Natural killer cell treated with Interleukin-12 subunit alpha and Interleukin-12 subunit beta and Interleukin-15 and Interleukin-18, amount 100 ng/mL, for 72 hours (primary cell): ENCODE measurements at regions not wholly inside any gene's neighbourhood (a gene's known extent, or its start where the extent isn't known, plus 50 kb on each side); places are given as distances from the start of the nearest gene placed in this dataset.

Experiments
- ATAC-seq, 2 donors: fragments of 150-1000 bp; cut with Tn5 transposase in 1 of 2; sonication (Bioruptor Pico), chemical (Tn5 transposase) in 1 of 2; 2 replicates each; pipeline ENCODE4 v1.10.0; 2021
- DNase-seq: peaks from one replicate; pipeline ENCODE4 v3.0.0; 2022; ENCODE audit warnings: low spot score
- H3K27ac Mint-ChIP-seq, 2 donors: 1 replicate in 1 of 2; 2 replicates in 1 of 2; pipeline ENCODE4 v1.8.0; 2022; ENCODE audit warnings: mixed read lengths in 2 of 2, mild to moderate bottlenecking in 1 of 2, moderate library complexity in 1 of 2
- H3K27me3 Mint-ChIP-seq, 2 donors: 1 replicate in 1 of 2; 2 replicates in 1 of 2; pipeline ENCODE4 v1.8.0; 2022; ENCODE audit warnings: mixed read lengths in 2 of 2
- H3K36me3 Mint-ChIP-seq: one replicate; pipeline ENCODE4 v1.8.0; 2022; ENCODE audit warnings: mixed read lengths
- H3K4me1 Mint-ChIP-seq, 2 donors: 1 replicate in 1 of 2; 2 replicates in 1 of 2; pipeline ENCODE4 v1.8.0; 2022; ENCODE audit warnings: low read depth in 2 of 2, mixed read lengths in 2 of 2, mild to moderate bottlenecking in 1 of 2
- H3K4me3 Mint-ChIP-seq: one replicate; pipeline ENCODE4 v1.8.0; 2022; ENCODE audit warnings: mixed read lengths
- H3K9me3 Mint-ChIP-seq: 2 replicates; pipeline ENCODE4 v1.8.0; 2022; ENCODE audit warnings: mixed read lengths

- H3K4me3 Mint-ChIP-seq = no peak overlapping the region
- no peak overlapping the region for H3K27ac Mint-ChIP-seq
- no peak for ATAC-seq
- no peaks in the 10 kb centered on the region for H3K36me3 Mint-ChIP-seq
- H3K9me3 Mint-ChIP-seq = no peaks in the 10 kb centered on the region
- peaks cover 0 to 2% of the 10 kb centered on the region in 2 donors for H3K4me1 Mint-ChIP-seq
- no peak for DNase-seq
- peaks cover 11 to 21% of the 10 kb centered on the region in 2 donors for H3K27me3 Mint-ChIP-seq
Observed at GRCh38 chr22:48226026-48227013, 1463.9 kb downstream of the TBC1D22A start.

GRCh38 chr22:48224332-48224731 is 1461.9 kb downstream of the TBC1D22A start:
- no peak for ATAC-seq

GRCh38 chr22:48223488-48224190 is 1461.2 kb downstream of the TBC1D22A start:
- ATAC-seq = no peak
- H3K36me3 Mint-ChIP-seq = no peaks in the 10 kb centered on the region

More at GRCh38 chr22:48224332-48224731, 1461.9 kb downstream of the TBC1D22A start:
- H3K36me3 Mint-ChIP-seq = no peaks in the 10 kb centered on the region
- H3K4me3 Mint-ChIP-seq = no peak overlapping the region
- peaks cover 0 to 2% of the 10 kb centered on the region in 2 donors for H3K4me1 Mint-ChIP-seq
- no peak overlapping the region for H3K27ac Mint-ChIP-seq
- no peaks in the 10 kb centered on the region for H3K9me3 Mint-ChIP-seq
- DNase-seq = no peak
- H3K27me3 Mint-ChIP-seq = peaks cover 28 to 29% of the 10 kb centered on the region in 2 donors

GRCh38 chr22:48222742-48223487 is 1460.5 kb downstream of the TBC1D22A start:
- H3K4me1 Mint-ChIP-seq = peaks cover 0 to 2% of the 10 kb centered on the region in 2 donors
- H3K27me3 Mint-ChIP-seq = peaks cover 32 to 41% of the 10 kb centered on the region in 2 donors
- no peaks in the 10 kb centered on the region for H3K36me3 Mint-ChIP-seq
- no peak overlapping the region for H3K4me3 Mint-ChIP-seq
- DNase-seq (no peak), ATAC-seq (peak in 1 of 2 donors; percentile 20)
- H3K9me3 Mint-ChIP-seq = no peaks in the 10 kb centered on the region
- no peak overlapping the region for H3K27ac Mint-ChIP-seq

More at GRCh38 chr22:48223488-48224190, 1461.2 kb downstream of the TBC1D22A start:
- no peak for DNase-seq
- Mint-ChIP-seq H3K27me3 (peaks cover 30 to 34% of the 10 kb centered on the region in 2 donors), H3K4me1 (peaks cover 0 to 2% of the 10 kb centered on the region in 2 donors), H3K9me3 (no peaks in the 10 kb centered on the region), H3K27ac (no peak overlapping the region), H3K4me3 (no peak overlapping the region)

GRCh38 chr22:48218889-48219420 is 1456.5 kb downstream of the TBC1D22A start:
- DNase-seq (no peak), ATAC-seq (no peak)
- Mint-ChIP-seq H3K4me3 (no peak overlapping the region), H3K36me3 (no peaks in the 10 kb centered on the region), H3K27me3 (peaks cover 43 to 60% of the 10 kb centered on the region in 2 donors), H3K4me1 (no peaks in the 10 kb centered on the region), H3K9me3 (no peaks in the 10 kb centered on the region), H3K27ac (no peak overlapping the region)

GRCh38 chr22:48217596-48217995 is 1455.1 kb downstream of the TBC1D22A start:
- ATAC-seq = no peak
- H3K4me3 Mint-ChIP-seq = no peak overlapping the region
- no peaks in the 10 kb centered on the region for H3K36me3 Mint-ChIP-seq
- no peaks in the 10 kb centered on the region for H3K9me3 Mint-ChIP-seq
- H3K27me3 Mint-ChIP-seq = peaks cover 44 to 64% of the 10 kb centered on the region in 2 donors
- DNase-seq = no peak
- H3K27ac Mint-ChIP-seq = no peak overlapping the region
- H3K4me1 Mint-ChIP-seq = no peaks in the 10 kb centered on the region

GRCh38 chr22:48212727-48213126 is 1450.3 kb downstream of the TBC1D22A start:
- no peaks in the 10 kb centered on the region for H3K4me1 Mint-ChIP-seq
- no peak for ATAC-seq
- DNase-seq = no peak
- no peak overlapping the region for H3K4me3 Mint-ChIP-seq
- H3K36me3 Mint-ChIP-seq = no peaks in the 10 kb centered on the region
- H3K27me3 Mint-ChIP-seq = peaks cover 21 to 35% of the 10 kb centered on the region in 2 donors
- H3K27ac Mint-ChIP-seq = no peak overlapping the region
- H3K9me3 Mint-ChIP-seq = no peaks in the 10 kb centered on the region

- Mint-ChIP-seq H3K4me3 (no peak overlapping the region), H3K36me3 (no peaks in the 10 kb centered on the region), H3K27ac (no peak overlapping the region), H3K9me3 (no peaks in the 10 kb centered on the region), H3K27me3 (peaks cover 18 to 35% of the 10 kb centered on the region in 2 donors), H3K4me1 (no peaks in the 10 kb centered on the region)
- DNase-seq (no peak), ATAC-seq (no peak)
Observed at GRCh38 chr22:48210812-48211211, 1448.4 kb downstream of the TBC1D22A start.

GRCh38 chr22:48210198-48210580 is 1447.7 kb downstream of the TBC1D22A start:
- H3K4me1 Mint-ChIP-seq = no peaks in the 10 kb centered on the region
- no peak for ATAC-seq
- H3K36me3 Mint-ChIP-seq = no peaks in the 10 kb centered on the region
- no peaks in the 10 kb centered on the region for H3K9me3 Mint-ChIP-seq
- no peak overlapping the region for H3K4me3 Mint-ChIP-seq
- DNase-seq = no peak
- H3K27me3 Mint-ChIP-seq = peaks cover 17 to 37% of the 10 kb centered on the region in 2 donors
- no peak overlapping the region for H3K27ac Mint-ChIP-seq

GRCh38 chr22:48209473-48210197 is 1447.2 kb downstream of the TBC1D22A start:
- ATAC-seq = no peak

GRCh38 chr22:48208894-48209293 is 1446.4 kb downstream of the TBC1D22A start:
- H3K9me3 Mint-ChIP-seq = no peaks in the 10 kb centered on the region
- no peak for ATAC-seq
- H3K27ac Mint-ChIP-seq = no peak overlapping the region

More at GRCh38 chr22:48209473-48210197, 1447.2 kb downstream of the TBC1D22A start:
- no peaks in the 10 kb centered on the region for H3K9me3 Mint-ChIP-seq
- H3K27me3 Mint-ChIP-seq = peaks cover 17 to 37% of the 10 kb centered on the region in 2 donors
- no peak overlapping the region for H3K4me3 Mint-ChIP-seq
- no peak for DNase-seq
- no peaks in the 10 kb centered on the region for H3K36me3 Mint-ChIP-seq
- H3K27ac Mint-ChIP-seq = no peak overlapping the region
- H3K4me1 Mint-ChIP-seq = no peaks in the 10 kb centered on the region

GRCh38 chr22:48207919-48208535 is 1445.6 kb downstream of the TBC1D22A start:
- H3K4me1 Mint-ChIP-seq = no peaks in the 10 kb centered on the region
- H3K27ac Mint-ChIP-seq = no peak overlapping the region
- H3K4me3 Mint-ChIP-seq = no peak overlapping the region

More at GRCh38 chr22:48208894-48209293, 1446.4 kb downstream of the TBC1D22A start:
- Mint-ChIP-seq H3K36me3 (no peaks in the 10 kb centered on the region), H3K4me3 (no peak overlapping the region), H3K4me1 (no peaks in the 10 kb centered on the region), H3K27me3 (peaks cover 10 to 34% of the 10 kb centered on the region in 2 donors)
- no peak for DNase-seq

More at GRCh38 chr22:48207919-48208535, 1445.6 kb downstream of the TBC1D22A start:
- Mint-ChIP-seq H3K9me3 (no peaks in the 10 kb centered on the region), H3K27me3 (peaks cover 9 to 40% of the 10 kb centered on the region in 2 donors), H3K36me3 (no peaks in the 10 kb centered on the region)
- ATAC-seq = no peak
- DNase-seq = no peak
